SK-N-MC (cell line): ENCODE measurements at regions not wholly inside any gene's neighbourhood (a gene's known extent, or its start where the extent isn't known, plus 50 kb on each side); places are given as distances from the start of the nearest gene placed in this dataset.

Experiments
- EZH2 ChIP-seq: fragments of 200-600 bp; sonication (generic); IDR thresholded peaks from one replicate; pipeline ENCODE4 v1.6.1; 2017; ENCODE audit warnings: antibody characterized with exemption
- POLR2AphosphoS5 ChIP-seq: IDR thresholded peaks from 2 replicates; pipeline ENCODE4 v1.6.1; 2012; ENCODE audit warnings: mild to moderate bottlenecking, low read depth, low read length, borderline replicate concordance

DNA sequence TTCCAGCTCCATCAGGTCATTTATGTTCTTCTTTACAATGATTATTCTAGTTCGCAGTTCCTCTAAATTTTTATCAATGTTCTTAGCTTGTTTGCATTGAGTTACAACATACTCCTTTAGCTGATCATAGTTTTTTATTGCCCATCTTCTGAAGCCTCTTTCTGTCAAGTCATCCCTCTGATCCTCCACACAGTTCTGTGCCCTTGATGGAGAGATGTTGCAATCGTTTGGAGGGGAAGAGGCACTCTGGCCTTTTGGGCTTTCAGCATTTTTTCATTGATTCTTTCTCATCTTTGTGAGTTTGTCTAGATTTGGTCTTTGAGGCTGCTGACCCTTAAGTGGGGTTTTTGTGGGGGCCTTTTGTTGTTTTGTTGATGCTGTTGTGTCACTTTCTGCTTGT, 234.6 kb upstream of the CBLB start:
- TF ChIP-seq POLR2AphosphoS5 = no peak
- no peak for TF ChIP-seq EZH2
